SK-N-SH treated with all-trans-retinoic acid at 6 μM for 48 hours (cell line): ENCODE measurements at regions not wholly inside any gene's neighbourhood (a gene's known extent, or its start where the extent isn't known, plus 50 kb on each side); places are given as distances from the start of the nearest gene placed in this dataset.
"Not testable (repeated sequence)": the region's sequence is repeated elsewhere in the genome, so short reads cannot be mapped to it uniquely, and the experiment has no call there.

Experiments
- ATAC-seq: fragments of 200-7000 bp; cut with Tn5 transposase; 3 replicates; pipeline ENCODE4 v1.9.1; 2020; ENCODE audit warnings: mild to moderate bottlenecking, moderate library complexity
- ARNTL ChIP-seq: fragments of 450-650 bp; formaldehyde crosslinking; IDR thresholded peaks from 2 replicates; pipeline ENCODE4 v1.5.0; 2020; ENCODE audit warnings: low read depth, mild to moderate bottlenecking, moderate library complexity, borderline replicate concordance
- BACH2 ChIP-seq: fragments of 250-450 bp; sonication (Bioruptor Pico); IDR thresholded peaks from 2 replicates; pipeline ENCODE4 v1.9.0; 2021; ENCODE audit warnings: mild to moderate bottlenecking, borderline replicate concordance
- CSDC2 ChIP-seq: fragments of 250-450 bp; sonication (Bioruptor Pico); IDR thresholded peaks from 2 replicates; pipeline ENCODE4 v1.5.0; 2020; ENCODE audit warnings: mild to moderate bottlenecking, moderate library complexity
- GLIS3 ChIP-seq: fragments of 250-450 bp; sonication (Bioruptor Pico); IDR thresholded peaks from 2 replicates; pipeline ENCODE4 v1.5.0; 2020; ENCODE audit warnings: mild to moderate bottlenecking, moderate library complexity
- ISL1 ChIP-seq: fragments of 250-450 bp; sonication (Bioruptor Pico); IDR thresholded peaks from 2 replicates; pipeline ENCODE4 v2.1.2; 2022; ENCODE audit warnings: mild to moderate bottlenecking, moderate library complexity
- TCF4 ChIP-seq: fragments of 250-450 bp; sonication (Bioruptor Pico); IDR thresholded peaks from 2 replicates; pipeline ENCODE4 v1.8.0; 2021; ENCODE audit warnings: mild to moderate bottlenecking, moderate library complexity, borderline replicate concordance
- TOX ChIP-seq: fragments of 250-450 bp; sonication (Bioruptor Pico); IDR thresholded peaks from 2 replicates; pipeline ENCODE4 v1.8.0; 2021; ENCODE audit warnings: mild to moderate bottlenecking, moderate library complexity, borderline replicate concordance
- ZFP3 ChIP-seq: fragments of 250-450 bp; sonication (Bioruptor Pico); IDR thresholded peaks from 2 replicates; pipeline ENCODE4 v1.5.0; 2020; ENCODE audit warnings: mild to moderate bottlenecking, moderate library complexity
- ZNF70 ChIP-seq: fragments of 450-650 bp; formaldehyde crosslinking; IDR thresholded peaks from 2 replicates; pipeline ENCODE4 v1.5.0; 2020; ENCODE audit warnings: mild to moderate bottlenecking, moderate library complexity
- TF ChIP-seq, protein P1 (sequence below): fragments of 250-450 bp; sonication (Bioruptor Pico); IDR thresholded peaks from 2 replicates; pipeline ENCODE4 v1.5.0; 2020; ENCODE audit warnings: mild to moderate bottlenecking, moderate library complexity
- TF ChIP-seq, protein P2 (sequence below): fragments of 250-450 bp; sonication (Bioruptor Pico); IDR thresholded peaks from 2 replicates; pipeline ENCODE4 v1.5.1; 2020; ENCODE audit warnings: low read depth, mild to moderate bottlenecking, moderate library complexity
- TF ChIP-seq, protein P3 (sequence below): fragments of 250-450 bp; sonication (Bioruptor Pico); IDR thresholded peaks from 2 replicates; pipeline ENCODE4 v1.8.0; 2021; ENCODE audit warnings: low read depth, mild to moderate bottlenecking, moderate library complexity, borderline replicate concordance
- TF ChIP-seq, protein P4 (sequence below): fragments of 250-450 bp; sonication (Bioruptor Pico); IDR thresholded peaks from 2 replicates; pipeline ENCODE4 v1.8.0; 2020; ENCODE audit warnings: mild to moderate bottlenecking, moderate library complexity, borderline replicate concordance
- TF ChIP-seq, protein P5 (sequence below): fragments of 250-450 bp; sonication (Bioruptor Pico); IDR thresholded peaks from 2 replicates; pipeline ENCODE4 v1.5.1; 2021; ENCODE audit warnings: mild to moderate bottlenecking, moderate library complexity

DNA sequence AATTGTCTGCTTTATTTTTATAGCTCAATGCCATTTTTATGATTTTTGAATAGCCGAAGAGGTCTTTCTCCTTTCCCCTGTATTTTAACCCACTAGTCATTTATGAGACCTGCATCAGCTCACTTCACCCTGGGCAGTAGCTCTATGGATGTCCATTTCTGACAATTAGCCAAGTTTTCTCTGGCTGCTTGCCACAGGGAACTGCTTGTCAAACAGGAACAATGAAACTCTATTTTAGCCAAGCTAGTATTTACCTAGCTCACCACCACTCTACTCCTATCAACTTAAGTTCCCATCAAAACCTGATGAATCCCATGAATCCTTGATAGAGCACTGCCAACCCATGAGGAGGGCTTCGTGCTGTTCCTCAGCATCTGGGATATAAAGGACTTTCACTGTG is 406.7 kb downstream of the RWDD3 start:
- TF ChIP-seq, protein P1, sequence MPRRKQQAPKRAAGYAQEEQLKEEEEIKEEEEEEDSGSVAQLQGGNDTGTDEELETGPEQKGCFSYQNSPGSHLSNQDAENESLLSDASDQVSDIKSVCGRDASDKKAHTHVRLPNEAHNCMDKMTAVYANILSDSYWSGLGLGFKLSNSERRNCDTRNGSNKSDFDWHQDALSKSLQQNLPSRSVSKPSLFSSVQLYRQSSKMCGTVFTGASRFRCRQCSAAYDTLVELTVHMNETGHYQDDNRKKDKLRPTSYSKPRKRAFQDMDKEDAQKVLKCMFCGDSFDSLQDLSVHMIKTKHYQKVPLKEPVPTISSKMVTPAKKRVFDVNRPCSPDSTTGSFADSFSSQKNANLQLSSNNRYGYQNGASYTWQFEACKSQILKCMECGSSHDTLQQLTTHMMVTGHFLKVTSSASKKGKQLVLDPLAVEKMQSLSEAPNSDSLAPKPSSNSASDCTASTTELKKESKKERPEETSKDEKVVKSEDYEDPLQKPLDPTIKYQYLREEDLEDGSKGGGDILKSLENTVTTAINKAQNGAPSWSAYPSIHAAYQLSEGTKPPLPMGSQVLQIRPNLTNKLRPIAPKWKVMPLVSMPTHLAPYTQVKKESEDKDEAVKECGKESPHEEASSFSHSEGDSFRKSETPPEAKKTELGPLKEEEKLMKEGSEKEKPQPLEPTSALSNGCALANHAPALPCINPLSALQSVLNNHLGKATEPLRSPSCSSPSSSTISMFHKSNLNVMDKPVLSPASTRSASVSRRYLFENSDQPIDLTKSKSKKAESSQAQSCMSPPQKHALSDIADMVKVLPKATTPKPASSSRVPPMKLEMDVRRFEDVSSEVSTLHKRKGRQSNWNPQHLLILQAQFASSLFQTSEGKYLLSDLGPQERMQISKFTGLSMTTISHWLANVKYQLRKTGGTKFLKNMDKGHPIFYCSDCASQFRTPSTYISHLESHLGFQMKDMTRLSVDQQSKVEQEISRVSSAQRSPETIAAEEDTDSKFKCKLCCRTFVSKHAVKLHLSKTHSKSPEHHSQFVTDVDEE (CRISPR knock-in tag): peak; percentile 44; the same call in 1 of the 2 replicates
- TF ChIP-seq ZFP3 (CRISPR knock-in tag): no peak
- TF ChIP-seq TCF4: no peak; the same call in 1 of the 2 replicates
- TF ChIP-seq ISL1 (CRISPR knock-in tag): peak; percentile 27
- no peak for TF ChIP-seq BACH2 (CRISPR knock-in tag)
- TF ChIP-seq ZNF70: 0 out of 2 replicates have a peak, but pooled peaks have one; percentile 3
- ATAC-seq: no peak; the same call in 2 of the 3 replicates

DNA sequence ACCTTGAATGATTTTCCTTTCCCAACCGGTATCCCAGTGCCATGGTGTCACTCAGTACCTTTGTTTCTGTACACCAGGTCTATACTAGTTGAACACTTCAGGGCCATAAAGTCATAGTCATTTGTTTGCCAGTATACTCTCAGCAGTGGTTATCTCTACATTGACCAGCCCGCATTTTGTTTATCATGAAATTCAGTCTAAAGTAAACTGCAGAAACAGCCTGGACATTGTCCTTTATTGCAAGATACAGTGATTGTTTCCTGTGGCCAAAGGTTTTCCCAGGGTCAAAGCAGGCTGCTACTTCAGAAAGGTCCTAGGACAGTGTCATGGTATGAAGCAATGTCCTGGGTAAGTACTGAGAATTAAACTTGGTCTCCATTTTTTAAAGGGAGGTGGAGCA is 407.4 kb downstream of the RWDD3 start:
- TF ChIP-seq, protein P2, sequence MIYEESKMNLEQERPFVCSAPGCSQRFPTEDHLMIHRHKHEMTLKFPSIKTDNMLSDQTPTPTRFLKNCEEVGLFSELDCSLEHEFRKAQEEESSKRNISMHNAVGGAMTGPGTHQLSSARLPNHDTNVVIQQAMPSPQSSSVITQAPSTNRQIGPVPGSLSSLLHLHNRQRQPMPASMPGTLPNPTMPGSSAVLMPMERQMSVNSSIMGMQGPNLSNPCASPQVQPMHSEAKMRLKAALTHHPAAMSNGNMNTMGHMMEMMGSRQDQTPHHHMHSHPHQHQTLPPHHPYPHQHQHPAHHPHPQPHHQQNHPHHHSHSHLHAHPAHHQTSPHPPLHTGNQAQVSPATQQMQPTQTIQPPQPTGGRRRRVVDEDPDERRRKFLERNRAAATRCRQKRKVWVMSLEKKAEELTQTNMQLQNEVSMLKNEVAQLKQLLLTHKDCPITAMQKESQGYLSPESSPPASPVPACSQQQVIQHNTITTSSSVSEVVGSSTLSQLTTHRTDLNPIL (CRISPR knock-in tag): no peak
- TF ChIP-seq TCF4: peak; percentile 84
- TF ChIP-seq, protein P1 (CRISPR knock-in tag): peak; percentile 38; the same call in 1 of the 2 replicates
- TF ChIP-seq, all 23 proteins: peak for 2
- no peak; the same call in 2 of the 3 replicates for ATAC-seq

DNA sequence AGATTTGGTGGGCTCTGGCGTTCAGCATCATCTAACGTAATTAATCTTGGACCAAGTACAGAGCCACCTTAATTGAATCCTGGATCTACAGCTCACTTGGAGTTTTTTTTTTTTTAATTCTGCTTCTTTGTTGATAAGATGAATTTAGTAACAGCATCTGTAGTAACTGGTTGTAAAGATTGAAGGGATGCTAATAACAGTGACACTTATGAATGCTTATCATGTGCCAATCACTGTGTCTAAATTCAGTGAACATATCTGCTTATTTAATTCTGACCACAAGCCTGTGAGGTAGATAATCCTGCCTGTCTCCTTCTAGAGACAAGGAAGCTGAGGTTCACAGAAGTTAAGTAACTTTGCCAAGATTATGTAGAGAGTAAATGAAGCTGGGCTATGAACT is 408.0 kb downstream of the RWDD3 start:
- no peak for ATAC-seq
- TF ChIP-seq TCF4: peak; percentile 20; the same call in 1 of the 2 replicates
- TF ChIP-seq, protein P2 (CRISPR knock-in tag): no peak

DNA sequence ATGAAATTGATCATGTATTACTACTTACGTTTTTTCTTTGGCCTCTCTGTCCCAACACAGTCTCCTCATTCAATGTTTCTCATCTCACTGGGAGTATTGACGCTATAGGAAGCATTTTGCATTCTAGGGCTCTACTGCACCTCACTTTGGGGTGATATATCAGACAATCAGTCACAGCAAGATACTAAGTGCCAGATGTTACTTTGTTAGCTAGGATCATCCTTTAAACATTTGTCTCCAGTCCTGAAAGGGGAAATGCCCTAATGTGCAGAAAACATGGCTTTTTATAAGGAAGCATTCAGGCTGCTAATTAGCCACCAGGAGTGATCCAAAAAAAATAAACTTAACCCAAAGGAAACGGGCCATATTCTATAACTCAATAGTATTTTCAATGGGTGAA is 409.1 kb downstream of the RWDD3 start:
- no peak for ATAC-seq
- TF ChIP-seq BACH2 (CRISPR knock-in tag): no peak
- TF ChIP-seq, protein P1 (CRISPR knock-in tag): 0 out of 2 replicates have a peak, but pooled peaks have one; percentile 25
- peak; percentile 62; the same call in 1 of the 2 replicates for TF ChIP-seq TCF4

DNA sequence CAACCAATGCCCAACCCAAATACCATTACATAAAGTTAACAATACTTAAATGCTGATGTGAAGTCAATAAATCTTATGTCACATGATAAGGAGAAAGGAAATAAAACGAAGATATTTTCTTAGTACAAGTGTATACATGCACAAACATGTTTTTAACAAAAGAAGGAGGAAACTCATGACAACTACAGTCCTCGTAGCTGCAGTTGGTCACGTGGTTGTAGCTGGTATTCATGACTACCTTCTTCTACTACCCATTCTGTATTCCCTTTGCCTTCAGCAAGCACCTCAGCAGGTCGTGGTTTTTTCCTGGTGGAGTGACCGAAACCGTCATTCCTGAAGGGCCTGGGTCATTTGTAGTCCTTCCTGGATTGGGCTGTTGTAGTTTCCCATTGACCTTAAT is 411.1 kb downstream of the RWDD3 start:
- not testable (repeated sequence) for ATAC-seq

DNA sequence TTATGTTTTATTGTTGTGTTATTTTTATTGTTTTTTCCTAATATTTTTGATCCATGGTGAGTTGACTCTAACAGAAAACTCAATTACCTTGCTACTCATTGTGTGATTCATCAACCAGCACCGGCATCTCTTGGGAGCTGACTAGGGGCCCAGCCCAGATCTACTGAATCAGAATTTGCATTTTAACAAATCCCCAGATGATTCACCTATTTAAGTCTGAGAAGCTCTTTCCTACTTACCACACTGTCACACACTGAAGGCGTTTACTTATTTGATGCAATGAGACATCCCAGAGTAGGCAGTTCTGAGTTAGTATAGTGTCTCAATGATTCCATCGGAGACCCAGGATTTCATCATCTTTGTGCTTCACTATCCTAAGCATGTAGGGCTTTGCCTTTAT is 416.6 kb downstream of the RWDD3 start:
- ATAC-seq: no peak
- TF ChIP-seq ARNTL (CRISPR knock-in tag): no peak
- TF ChIP-seq CSDC2 (CRISPR knock-in tag): no peak
- TF ChIP-seq, protein P3, sequence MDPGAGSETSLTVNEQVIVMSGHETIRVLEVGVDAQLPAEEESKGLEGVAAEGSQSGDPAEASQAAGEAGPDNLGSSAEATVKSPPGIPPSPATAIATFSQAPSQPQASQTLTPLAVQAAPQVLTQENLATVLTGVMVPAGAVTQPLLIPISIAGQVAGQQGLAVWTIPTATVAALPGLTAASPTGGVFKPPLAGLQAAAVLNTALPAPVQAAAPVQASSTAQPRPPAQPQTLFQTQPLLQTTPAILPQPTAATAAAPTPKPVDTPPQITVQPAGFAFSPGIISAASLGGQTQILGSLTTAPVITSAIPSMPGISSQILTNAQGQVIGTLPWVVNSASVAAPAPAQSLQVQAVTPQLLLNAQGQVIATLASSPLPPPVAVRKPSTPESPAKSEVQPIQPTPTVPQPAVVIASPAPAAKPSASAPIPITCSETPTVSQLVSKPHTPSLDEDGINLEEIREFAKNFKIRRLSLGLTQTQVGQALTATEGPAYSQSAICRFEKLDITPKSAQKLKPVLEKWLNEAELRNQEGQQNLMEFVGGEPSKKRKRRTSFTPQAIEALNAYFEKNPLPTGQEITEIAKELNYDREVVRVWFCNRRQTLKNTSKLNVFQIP (CRISPR knock-in tag): no peak
- TF ChIP-seq TCF4: no peak
- TF ChIP-seq, protein P4, sequence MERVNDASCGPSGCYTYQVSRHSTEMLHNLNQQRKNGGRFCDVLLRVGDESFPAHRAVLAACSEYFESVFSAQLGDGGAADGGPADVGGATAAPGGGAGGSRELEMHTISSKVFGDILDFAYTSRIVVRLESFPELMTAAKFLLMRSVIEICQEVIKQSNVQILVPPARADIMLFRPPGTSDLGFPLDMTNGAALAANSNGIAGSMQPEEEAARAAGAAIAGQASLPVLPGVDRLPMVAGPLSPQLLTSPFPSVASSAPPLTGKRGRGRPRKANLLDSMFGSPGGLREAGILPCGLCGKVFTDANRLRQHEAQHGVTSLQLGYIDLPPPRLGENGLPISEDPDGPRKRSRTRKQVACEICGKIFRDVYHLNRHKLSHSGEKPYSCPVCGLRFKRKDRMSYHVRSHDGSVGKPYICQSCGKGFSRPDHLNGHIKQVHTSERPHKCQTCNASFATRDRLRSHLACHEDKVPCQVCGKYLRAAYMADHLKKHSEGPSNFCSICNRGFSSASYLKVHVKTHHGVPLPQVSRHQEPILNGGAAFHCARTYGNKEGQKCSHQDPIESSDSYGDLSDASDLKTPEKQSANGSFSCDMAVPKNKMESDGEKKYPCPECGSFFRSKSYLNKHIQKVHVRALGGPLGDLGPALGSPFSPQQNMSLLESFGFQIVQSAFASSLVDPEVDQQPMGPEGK (CRISPR knock-in tag): no peak
- no peak for TF ChIP-seq TOX
- TF ChIP-seq GLIS3 (CRISPR knock-in tag): no peak
- TF ChIP-seq, protein P5, sequence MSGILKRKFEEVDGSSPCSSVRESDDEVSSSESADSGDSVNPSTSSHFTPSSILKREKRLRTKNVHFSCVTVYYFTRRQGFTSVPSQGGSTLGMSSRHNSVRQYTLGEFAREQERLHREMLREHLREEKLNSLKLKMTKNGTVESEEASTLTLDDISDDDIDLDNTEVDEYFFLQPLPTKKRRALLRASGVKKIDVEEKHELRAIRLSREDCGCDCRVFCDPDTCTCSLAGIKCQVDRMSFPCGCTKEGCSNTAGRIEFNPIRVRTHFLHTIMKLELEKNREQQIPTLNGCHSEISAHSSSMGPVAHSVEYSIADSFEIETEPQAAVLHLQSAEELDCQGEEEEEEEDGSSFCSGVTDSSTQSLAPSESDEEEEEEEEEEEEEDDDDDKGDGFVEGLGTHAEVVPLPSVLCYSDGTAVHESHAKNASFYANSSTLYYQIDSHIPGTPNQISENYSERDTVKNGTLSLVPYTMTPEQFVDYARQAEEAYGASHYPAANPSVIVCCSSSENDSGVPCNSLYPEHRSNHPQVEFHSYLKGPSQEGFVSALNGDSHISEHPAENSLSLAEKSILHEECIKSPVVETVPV (CRISPR knock-in tag): no peak
